Heart left ventricle (tissue), 13 donors: ENCODE measurements at regions not wholly inside any gene's neighbourhood (a gene's known extent, or its start where the extent isn't known, plus 50 kb on each side); places are given as distances from the start of the nearest gene placed in this dataset.

Experiments
- CTCF ChIP-seq, 12 donors: fragments of 200-600 bp; sonication (generic) in 4 of 12; IDR thresholded peaks; one replicate each; pipeline versions ENCODE4 v1.5.0 to v1.8.0; 2018 to 2022; ENCODE audit warnings: antibody characterized with exemption in 12 of 12, mild to moderate bottlenecking in 5 of 12
- POLR2A ChIP-seq, 2 donors: fragments of 450-650 bp; IDR thresholded peaks; one replicate each; pipeline ENCODE4 v1.6.1; 2017; ENCODE audit warnings: antibody characterized with exemption in 2 of 2, mild to moderate bottlenecking in 2 of 2, moderate library complexity in 2 of 2
- donor health status: ischemic (EF 13 %, LVEDD 7.1; RV severe dilation, severe dysfunction).
- donor health status: DM: no; HTN: yes; CAD: no.
- donor health status: DM: no; HTN: no; CAD: no.
- donor health status: ischemic (EF 25% LVEDD 6.9; RV normal size, moderate dysfunction).
- donor health status: ischemic (EF 25% LVEDD 5.7; RV mildly dilated, moderate dysfunction).
- donor health status: ischemic (EF 35%, LVEDD 5.7; RV mildly dilated, moderate dysfunction).
- donor health status: nonischemic (EF 11% LVEDD 7.7; RV severe dilation, severe dysfunction).
- donor health status: DM: yes; HTN: yes; CAD: no.
- donor health status: PGD.
- donor health status: ischemic (EF 29% LVEDD 5.4; RV normal size, mild dysfunction).
- donor health status: nonischemic (EF 23%, LVEDD 6.1; RV moderate dilation, normal function).

- TF ChIP-seq CTCF (IDR thresholded peaks at IDR 0.05) (no peak), POLR2A (IDR thresholded peaks at IDR 0.05) (no peak)
Observed at GRCh38 chr7:45410893-45411292, 163.3 kb upstream of the ADCY1 start.
